VCaP (cell line): ENCODE measurements at regions not wholly inside any gene's neighbourhood (a gene's known extent, or its start where the extent isn't known, plus 50 kb on each side); places are given as distances from the start of the nearest gene placed in this dataset.

Source experiments
- H3K27ac ChIP-seq: fragments of 450-650 bp; 2 replicates; pipeline ENCODE4 v1.5.1; 2017
- CTCF ChIP-seq: fragments of 450-650 bp; conservative IDR thresholded peaks from 2 replicates; pipeline ENCODE4 v1.5.1; 2017; ENCODE audit warnings: mild to moderate bottlenecking, moderate library complexity

- no peak overlapping the region for H3K27ac ChIP-seq
- no peak for TF ChIP-seq CTCF
Measured at GRCh38 chr4:181416966-181417365, 826.2 kb upstream of the TENM3 start.

GRCh38 chr4:181418496-181418895 lies 824.7 kb upstream of the TENM3 start:
- H3K27ac ChIP-seq: no peak overlapping the region
- TF ChIP-seq CTCF: no peak

GRCh38 chr4:181420950-181421349 lies 822.3 kb upstream of the TENM3 start:
- no peak for TF ChIP-seq CTCF
- H3K27ac ChIP-seq: no peak overlapping the region

- no peak for TF ChIP-seq CTCF
- H3K27ac ChIP-seq: no peak overlapping the region
Measured at GRCh38 chr4:181424362-181425016, 818.7 kb upstream of the TENM3 start.

GRCh38 chr4:181427076-181427475 lies 816.1 kb upstream of the TENM3 start:
- TF ChIP-seq CTCF: no peak
- H3K27ac ChIP-seq: no peak overlapping the region

GRCh38 chr4:181431006-181431405 lies 812.2 kb upstream of the TENM3 start:
- TF ChIP-seq CTCF: no peak
- no peak overlapping the region for H3K27ac ChIP-seq

GRCh38 chr4:181431661-181432060 lies 811.5 kb upstream of the TENM3 start:
- no peak overlapping the region for H3K27ac ChIP-seq
- TF ChIP-seq CTCF: no peak
